ENCODE measurements at regions not wholly inside any gene's neighbourhood (a gene's known extent, or its start where the extent isn't known, plus 50 kb on each side); places are given as distances from the start of the nearest gene placed in this dataset.

GRCh38 chr2:117056376-117056748, 758.1 kb upstream of the DDX18 start:
- Histone ChIP-seq H3K27me3 (ENCODE audit: insufficient read depth, low read length, poor library complexity) (no peaks in the 10 kb centered on the region), H3K36me3 (ENCODE audit: insufficient read depth, low read length) (no peaks in the 10 kb centered on the region), H2AFZ (ENCODE audit: low read depth, low read length) (no peak overlapping the region), H3K27ac (ENCODE audit: low read length) (no peak overlapping the region), H3K4me2 (ENCODE audit: insufficient read depth, low read length) (no peak overlapping the region), H3K9ac (ENCODE audit: low read depth, low read length) (no peak overlapping the region), H3K4me3 (ENCODE audit: low read depth in 1 of 2, low read length in 2 of 2) (no peak overlapping the region), H3K9me3 (ENCODE audit: insufficient read depth, low read length, severe bottlenecking) (no peaks in the 10 kb centered on the region), H3K79me2 (ENCODE audit: insufficient read depth, low read length) (no peaks in the 10 kb centered on the region), H4K20me1 (ENCODE audit: insufficient read depth, low read length) (no peaks in the 10 kb centered on the region), H3K4me1 (ENCODE audit: insufficient read depth, low read length) (no peaks in the 10 kb centered on the region)
- TF ChIP-seq EZH2 (IDR thresholded peaks at IDR 0.05; ENCODE audit: borderline replicate concordance, low read depth, low read length, severe bottlenecking) (no peak), CTCF (IDR thresholded peaks at IDR 0.05; ENCODE audit: borderline replicate concordance, extremely low read depth, low read length, poor library complexity, severe bottlenecking) (no peak)
- no peak for ATAC-seq (ENCODE audit: insufficient read depth, low read depth)
- no peak for DNase-seq

GRCh38 chr2:117057016-117057415, 757.5 kb upstream of the DDX18 start:
- H3K9ac ChIP-seq (ENCODE audit: low read depth, low read length): no peak overlapping the region
- DNase-seq (no peak), ATAC-seq (ENCODE audit: insufficient read depth, low read depth) (no peak)
- no peak overlapping the region for H2AFZ ChIP-seq (ENCODE audit: low read depth, low read length)
- no peaks in the 10 kb centered on the region for H3K4me1 ChIP-seq (ENCODE audit: insufficient read depth, low read length)
- no peak overlapping the region for H3K27ac ChIP-seq (ENCODE audit: low read length)
- H3K79me2 ChIP-seq (ENCODE audit: insufficient read depth, low read length): no peaks in the 10 kb centered on the region
- no peaks in the 10 kb centered on the region for H3K27me3 ChIP-seq (ENCODE audit: insufficient read depth, low read length, poor library complexity)
- no peaks in the 10 kb centered on the region for H4K20me1 ChIP-seq (ENCODE audit: insufficient read depth, low read length)
- no peaks in the 10 kb centered on the region for H3K36me3 ChIP-seq (ENCODE audit: insufficient read depth, low read length)
- H3K9me3 ChIP-seq (ENCODE audit: insufficient read depth, low read length, severe bottlenecking): no peaks in the 10 kb centered on the region
- H3K4me3 ChIP-seq (ENCODE audit: low read depth in 1 of 2, low read length in 2 of 2): no peak overlapping the region
- no peak overlapping the region for H3K4me2 ChIP-seq (ENCODE audit: insufficient read depth, low read length)
- TF ChIP-seq EZH2 (IDR thresholded peaks at IDR 0.05; ENCODE audit: borderline replicate concordance, low read depth, low read length, severe bottlenecking): no peak
- no peak for TF ChIP-seq CTCF (IDR thresholded peaks at IDR 0.05; ENCODE audit: borderline replicate concordance, extremely low read depth, low read length, poor library complexity, severe bottlenecking)

GRCh38 chr2:117058366-117058765, 756.1 kb upstream of the DDX18 start:
- ATAC-seq (ENCODE audit: insufficient read depth, low read depth) (no peak), DNase-seq (no peak)
- no peak overlapping the region for H3K27ac ChIP-seq (ENCODE audit: low read length)
- no peaks in the 10 kb centered on the region for H3K9me3 ChIP-seq (ENCODE audit: insufficient read depth, low read length, severe bottlenecking)
- no peaks in the 10 kb centered on the region for H4K20me1 ChIP-seq (ENCODE audit: insufficient read depth, low read length)
- TF ChIP-seq CTCF (IDR thresholded peaks at IDR 0.05; ENCODE audit: borderline replicate concordance, extremely low read depth, low read length, poor library complexity, severe bottlenecking): no peak
- no peak for TF ChIP-seq EZH2 (IDR thresholded peaks at IDR 0.05; ENCODE audit: borderline replicate concordance, low read depth, low read length, severe bottlenecking)
- no peaks in the 10 kb centered on the region for H3K27me3 ChIP-seq (ENCODE audit: insufficient read depth, low read length, poor library complexity)
- H3K4me3 ChIP-seq (ENCODE audit: low read depth in 1 of 2, low read length in 2 of 2): no peak overlapping the region
- H2AFZ ChIP-seq (ENCODE audit: low read depth, low read length): no peak overlapping the region
- no peak overlapping the region for H3K9ac ChIP-seq (ENCODE audit: low read depth, low read length)
- H3K4me2 ChIP-seq (ENCODE audit: insufficient read depth, low read length): no peak overlapping the region
- H3K36me3 ChIP-seq (ENCODE audit: insufficient read depth, low read length): no peaks in the 10 kb centered on the region
- no peaks in the 10 kb centered on the region for H3K79me2 ChIP-seq (ENCODE audit: insufficient read depth, low read length)
- no peaks in the 10 kb centered on the region for H3K4me1 ChIP-seq (ENCODE audit: insufficient read depth, low read length)

GRCh38 chr2:117064021-117064420, 750.5 kb upstream of the DDX18 start:
- TF ChIP-seq EZH2 (IDR thresholded peaks at IDR 0.05; ENCODE audit: borderline replicate concordance, low read depth, low read length, severe bottlenecking): no peak
- TF ChIP-seq CTCF (IDR thresholded peaks at IDR 0.05; ENCODE audit: borderline replicate concordance, extremely low read depth, low read length, poor library complexity, severe bottlenecking): no peak
- DNase-seq: no peak
- no peaks in the 10 kb centered on the region for H3K79me2 ChIP-seq (ENCODE audit: insufficient read depth, low read length)
- H3K4me3 ChIP-seq (ENCODE audit: low read depth in 1 of 2, low read length in 2 of 2): no peak overlapping the region
- H4K20me1 ChIP-seq (ENCODE audit: insufficient read depth, low read length): no peaks in the 10 kb centered on the region
- no peaks in the 10 kb centered on the region for H3K4me1 ChIP-seq (ENCODE audit: insufficient read depth, low read length)
- H3K27me3 ChIP-seq (ENCODE audit: insufficient read depth, low read length, poor library complexity): no peaks in the 10 kb centered on the region
- H2AFZ ChIP-seq (ENCODE audit: low read depth, low read length): no peak overlapping the region
- no peak overlapping the region for H3K9ac ChIP-seq (ENCODE audit: low read depth, low read length)
- H3K9me3 ChIP-seq (ENCODE audit: insufficient read depth, low read length, severe bottlenecking): no peaks in the 10 kb centered on the region
- no peak for ATAC-seq (ENCODE audit: insufficient read depth, low read depth)
- no peak overlapping the region for H3K27ac ChIP-seq (ENCODE audit: low read length)
- no peaks in the 10 kb centered on the region for H3K36me3 ChIP-seq (ENCODE audit: insufficient read depth, low read length)
- no peak overlapping the region for H3K4me2 ChIP-seq (ENCODE audit: insufficient read depth, low read length)

Data from DND-41 (cell line).